GM12874 (cell line): ENCODE measurements at regions not wholly inside any gene's neighbourhood (a gene's known extent, or its start where the extent isn't known, plus 50 kb on each side); places are given as distances from the start of the nearest gene placed in this dataset.

Experiments
- CTCF ChIP-seq: IDR thresholded peaks from 2 replicates; pipeline ENCODE4 v1.5.1; 2011; ENCODE audit warnings: low read depth, mild to moderate bottlenecking, control low read depth, low read length, moderate library complexity; ENCODE audit not compliant: insufficient read depth

- TF ChIP-seq CTCF: no peak
Observed at GRCh38 chr4:66923081-66923865, 622.0 kb downstream of the CENPC start.

GRCh38 chr4:66921433-66921832 is 623.9 kb downstream of the CENPC start:
- TF ChIP-seq CTCF: no peak

- no peak for TF ChIP-seq CTCF
Observed at GRCh38 chr4:66920514-66920913, 624.8 kb downstream of the CENPC start.

GRCh38 chr4:66911880-66912279 is 633.4 kb downstream of the CENPC start:
- TF ChIP-seq CTCF: no peak

GRCh38 chr4:66906314-66906713 is 639.0 kb downstream of the CENPC start:
- no peak for TF ChIP-seq CTCF

GRCh38 chr4:66899422-66900065 is 645.8 kb downstream of the CENPC start:
- TF ChIP-seq CTCF: no peak

GRCh38 chr4:66893807-66894206 is 651.5 kb downstream of the CENPC start:
- TF ChIP-seq CTCF: no peak
